Hepatocyte (in vitro differentiated cells): ENCODE measurements at regions not wholly inside any gene's neighbourhood (a gene's known extent, or its start where the extent isn't known, plus 50 kb on each side); places are given as distances from the start of the nearest gene placed in this dataset.

Experiments
- EZH2 ChIP-seq: fragments of 200-600 bp; sonication (generic); IDR thresholded peaks from 2 replicates; pipeline ENCODE4 v1.6.1; 2016; ENCODE audit warnings: antibody characterized with exemption, mild to moderate bottlenecking, borderline replicate concordance
- TF ChIP-seq, protein P1 (sequence below): fragments of 200-600 bp; sonication (generic); IDR thresholded peaks from 2 replicates; pipeline ENCODE4 v1.5.1; 2016; ENCODE audit warnings: antibody characterized with exemption, mild to moderate bottlenecking; ENCODE audit not compliant: poor library complexity

DNA sequence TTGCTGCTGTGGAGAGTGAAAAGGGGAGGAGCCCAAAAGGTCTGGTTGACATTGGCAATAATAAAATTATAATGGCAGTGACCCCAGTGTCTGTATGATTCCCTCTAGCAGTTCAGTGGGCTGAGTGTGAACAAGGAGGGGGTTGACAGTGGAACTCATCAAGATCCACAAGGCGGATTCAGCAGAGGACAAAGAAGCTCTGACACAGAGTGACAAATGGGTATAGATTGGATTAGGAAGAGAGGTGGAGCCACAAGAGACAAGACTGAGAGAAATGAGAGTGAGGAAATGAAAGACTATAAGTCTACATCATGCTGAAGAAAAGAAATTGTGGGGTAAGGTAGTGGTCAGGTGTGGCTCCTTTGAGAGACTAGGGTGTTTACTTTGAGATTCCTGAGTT is 58.9 kb downstream of the CCDC71L start:
- no peak for TF ChIP-seq EZH2
- TF ChIP-seq, protein P1, sequence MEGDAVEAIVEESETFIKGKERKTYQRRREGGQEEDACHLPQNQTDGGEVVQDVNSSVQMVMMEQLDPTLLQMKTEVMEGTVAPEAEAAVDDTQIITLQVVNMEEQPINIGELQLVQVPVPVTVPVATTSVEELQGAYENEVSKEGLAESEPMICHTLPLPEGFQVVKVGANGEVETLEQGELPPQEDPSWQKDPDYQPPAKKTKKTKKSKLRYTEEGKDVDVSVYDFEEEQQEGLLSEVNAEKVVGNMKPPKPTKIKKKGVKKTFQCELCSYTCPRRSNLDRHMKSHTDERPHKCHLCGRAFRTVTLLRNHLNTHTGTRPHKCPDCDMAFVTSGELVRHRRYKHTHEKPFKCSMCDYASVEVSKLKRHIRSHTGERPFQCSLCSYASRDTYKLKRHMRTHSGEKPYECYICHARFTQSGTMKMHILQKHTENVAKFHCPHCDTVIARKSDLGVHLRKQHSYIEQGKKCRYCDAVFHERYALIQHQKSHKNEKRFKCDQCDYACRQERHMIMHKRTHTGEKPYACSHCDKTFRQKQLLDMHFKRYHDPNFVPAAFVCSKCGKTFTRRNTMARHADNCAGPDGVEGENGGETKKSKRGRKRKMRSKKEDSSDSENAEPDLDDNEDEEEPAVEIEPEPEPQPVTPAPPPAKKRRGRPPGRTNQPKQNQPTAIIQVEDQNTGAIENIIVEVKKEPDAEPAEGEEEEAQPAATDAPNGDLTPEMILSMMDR: no peak
